ENCODE measurements at regions not wholly inside any gene's neighbourhood (a gene's known extent, or its start where the extent isn't known, plus 50 kb on each side); places are given as distances from the start of the nearest gene placed in this dataset.

- no peak for DNase-seq (ENCODE audit: low read depth in 3 of 3, low spot score in 1 of 3)
Measured at GRCh38 chr5:4963265-4963664, 176.9 kb upstream of the ADAMTS16 start.

GRCh38 chr5:4969351-4969750 lies 170.8 kb upstream of the ADAMTS16 start:
- no peak for DNase-seq (ENCODE audit: low read depth in 3 of 3, low spot score in 1 of 3)

DNA sequence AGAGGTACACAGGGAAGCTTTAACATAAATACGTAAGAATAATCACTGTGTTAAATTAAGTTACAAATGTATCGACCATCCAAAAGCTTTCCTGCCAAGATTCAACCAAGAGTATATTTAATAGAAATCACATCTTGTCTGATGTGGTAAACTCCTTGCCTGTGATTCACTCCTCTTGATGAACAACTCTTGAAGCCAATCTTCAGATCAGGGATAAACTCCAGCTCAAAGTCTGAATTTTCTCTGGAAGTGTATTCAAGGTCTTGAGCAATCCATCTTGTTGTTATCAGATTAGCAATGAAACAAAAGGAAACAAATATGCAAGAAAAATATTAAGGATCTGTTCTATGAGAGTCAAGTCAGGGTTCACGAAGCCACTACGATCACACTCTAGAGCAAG lies 170.0 kb upstream of the ADAMTS16 start:
- DNase-seq (ENCODE audit: low read depth in 3 of 3, low spot score in 1 of 3) = no peak

DNA sequence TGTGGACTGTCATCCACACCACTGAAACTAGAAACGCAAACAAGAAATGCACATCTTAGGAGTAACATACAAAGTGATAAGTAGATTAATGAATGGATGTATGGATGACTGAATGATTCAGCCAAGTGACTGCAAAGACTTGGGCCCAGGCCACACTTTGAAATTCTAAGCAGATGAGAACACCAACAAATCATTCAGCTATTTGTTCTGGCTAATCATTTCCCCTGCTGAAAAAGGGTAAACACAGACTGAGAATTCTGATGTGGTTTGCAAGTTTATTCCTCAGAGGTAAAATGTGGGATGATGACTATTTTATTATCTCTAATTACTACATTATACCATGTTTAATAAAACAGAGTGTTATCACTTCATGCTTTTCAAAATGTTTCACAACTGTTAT lies 163.2 kb upstream of the ADAMTS16 start:
- no peak for DNase-seq (ENCODE audit: low read depth in 3 of 3, low spot score in 1 of 3)

GRCh38 chr5:4977416-4978110 lies 162.6 kb upstream of the ADAMTS16 start:
- DNase-seq (ENCODE audit: low read depth in 3 of 3, low spot score in 1 of 3) = no peak

DNA sequence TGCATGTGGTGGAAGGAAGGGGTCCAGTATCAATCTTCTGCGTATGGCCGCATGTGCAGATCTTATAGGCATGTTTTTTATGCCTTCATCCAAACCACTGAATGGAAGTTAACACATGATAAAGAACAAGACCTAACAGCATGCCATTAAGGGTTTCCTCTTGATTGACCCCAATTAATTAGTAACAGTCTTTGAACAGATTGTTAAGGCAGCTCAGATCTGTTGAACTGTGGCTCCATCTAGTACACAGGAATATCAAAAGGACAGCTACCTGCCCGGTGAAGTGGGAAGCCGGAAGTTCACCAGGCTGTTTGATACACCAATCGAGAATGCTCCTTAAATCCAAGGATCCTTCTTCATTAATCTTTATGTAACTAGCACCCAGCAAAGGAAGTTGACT lies 159.9 kb upstream of the ADAMTS16 start:
- DNase-seq (ENCODE audit: low read depth in 3 of 3, low spot score in 1 of 3) = no peak

- no peak for DNase-seq (ENCODE audit: low read depth in 3 of 3, low spot score in 1 of 3)
Measured at GRCh38 chr5:4981608-4982007, 158.5 kb upstream of the ADAMTS16 start.

- DNase-seq (ENCODE audit: low read depth in 3 of 3, low spot score in 1 of 3) = no peak
Measured at GRCh38 chr5:4983701-4984100, 156.4 kb upstream of the ADAMTS16 start.

GRCh38 chr5:4984461-4984860 lies 155.7 kb upstream of the ADAMTS16 start:
- DNase-seq (ENCODE audit: low read depth in 3 of 3, low spot score in 1 of 3) = no peak

DNA sequence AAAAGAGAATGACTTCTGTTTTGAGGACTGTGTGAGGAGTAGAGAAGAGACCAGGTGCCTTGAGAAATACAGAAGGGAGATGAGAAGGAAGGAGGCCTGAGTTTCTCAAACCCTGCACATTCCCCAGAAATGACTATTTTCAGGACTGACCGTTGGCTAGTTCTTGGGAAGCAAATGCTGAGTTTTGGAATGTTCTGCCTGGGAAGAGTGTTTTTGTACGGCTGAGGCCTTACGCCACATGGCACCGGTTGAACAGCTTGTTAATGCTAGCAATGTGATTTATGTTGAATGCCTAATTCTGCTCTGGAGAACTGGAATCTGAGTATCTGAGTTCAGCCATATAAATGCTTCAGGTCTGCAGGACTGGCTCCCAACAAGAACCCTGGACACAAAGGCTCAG lies 152.7 kb upstream of the ADAMTS16 start:
- DNase-seq (ENCODE audit: low read depth in 3 of 3, low spot score in 1 of 3) = no peak

GRCh38 chr5:4989118-4989517 lies 151.0 kb upstream of the ADAMTS16 start:
- DNase-seq (ENCODE audit: low read depth in 3 of 3, low spot score in 1 of 3) = no peak

DNA sequence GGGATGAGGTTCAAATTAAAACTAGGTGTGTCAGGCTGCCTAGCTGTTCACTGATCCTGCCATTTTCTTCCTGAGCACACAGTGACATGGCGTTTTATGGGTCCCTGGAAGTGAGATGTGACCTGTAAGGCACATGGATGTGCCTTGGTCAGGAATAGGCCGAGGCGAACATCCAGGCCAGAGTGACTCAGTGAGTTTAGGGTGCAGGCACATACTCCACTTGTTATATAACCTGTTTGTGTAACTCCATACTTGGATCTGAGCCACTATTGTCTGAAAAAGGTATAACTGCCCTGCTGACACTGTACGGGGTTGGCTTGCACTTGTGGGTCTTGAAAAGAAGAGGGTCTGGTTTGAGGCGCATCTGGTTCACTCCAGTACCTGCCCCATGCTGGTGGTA lies 150.1 kb upstream of the ADAMTS16 start:
- DNase-seq (ENCODE audit: low read depth in 3 of 3, low spot score in 1 of 3) = no peak

DNA sequence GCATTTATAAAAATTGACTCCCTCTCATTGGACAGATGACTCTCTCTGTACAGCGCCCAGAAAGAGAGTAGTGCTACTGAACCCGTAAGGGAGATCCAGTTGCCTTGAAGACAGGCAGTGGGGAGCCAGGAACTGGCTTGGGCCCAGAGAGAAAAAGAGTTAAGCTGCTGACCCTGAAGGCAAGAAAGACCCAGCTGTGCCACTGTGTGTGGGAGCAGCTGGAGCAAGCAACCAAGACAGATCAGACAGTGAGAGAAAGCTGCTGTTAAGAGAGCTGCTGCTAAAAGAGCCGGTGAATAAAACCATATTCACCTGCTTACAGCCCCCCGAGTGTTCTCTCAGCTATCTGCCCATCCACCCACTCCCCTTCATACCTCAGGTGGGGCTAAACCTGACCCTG lies 149.7 kb upstream of the ADAMTS16 start:
- no peak for DNase-seq (ENCODE audit: low read depth in 3 of 3, low spot score in 1 of 3)

DNA sequence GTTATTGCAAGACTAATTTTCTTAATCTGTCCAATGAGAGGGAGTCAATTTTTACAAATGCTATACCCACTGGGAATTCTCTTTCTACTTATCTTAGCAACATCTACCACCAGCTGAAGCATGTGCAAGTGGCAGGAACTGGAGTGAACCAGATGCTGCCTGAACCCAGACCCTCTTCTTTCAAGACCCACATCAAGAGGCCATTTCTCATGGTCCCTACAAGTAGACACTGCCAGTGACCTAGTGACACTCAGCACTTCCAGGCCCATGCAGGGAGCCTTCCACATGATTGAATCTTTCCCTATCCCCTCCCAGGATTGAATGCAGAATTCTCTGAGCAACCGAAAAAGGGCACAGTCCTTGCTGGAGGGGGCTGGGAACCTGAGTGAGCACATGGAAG lies 148.2 kb upstream of the ADAMTS16 start:
- DNase-seq (ENCODE audit: low read depth in 3 of 3, low spot score in 1 of 3) = no peak

- no peak for DNase-seq (ENCODE audit: low read depth in 3 of 3, low spot score in 1 of 3)
Measured at GRCh38 chr5:4995014-4995413, 145.1 kb upstream of the ADAMTS16 start.

DNA sequence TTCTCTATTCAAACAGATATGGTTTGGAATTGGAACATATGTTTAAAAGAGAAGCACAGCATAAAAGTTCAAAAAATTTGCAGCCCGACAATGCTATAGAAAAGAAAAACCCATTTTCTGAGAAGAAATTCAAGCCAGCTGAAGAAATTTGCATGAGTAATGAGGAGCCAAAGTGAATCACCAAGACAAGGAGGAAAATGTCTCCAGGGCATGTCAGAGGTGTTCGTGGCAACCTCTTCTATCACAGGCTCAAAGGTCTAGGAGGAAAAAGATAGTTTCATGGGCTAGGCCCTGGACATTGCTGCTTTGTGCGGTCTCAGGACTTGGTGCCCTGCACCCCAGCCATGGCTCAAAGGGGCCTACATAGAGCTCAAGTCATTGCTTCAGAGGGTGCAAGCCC lies 134.8 kb upstream of the ADAMTS16 start:
- DNase-seq (ENCODE audit: low read depth in 3 of 3, low spot score in 1 of 3) = no peak

- no peak for DNase-seq (ENCODE audit: low read depth in 3 of 3, low spot score in 1 of 3)
Measured at GRCh38 chr5:5006548-5006947, 133.6 kb upstream of the ADAMTS16 start.

DNA sequence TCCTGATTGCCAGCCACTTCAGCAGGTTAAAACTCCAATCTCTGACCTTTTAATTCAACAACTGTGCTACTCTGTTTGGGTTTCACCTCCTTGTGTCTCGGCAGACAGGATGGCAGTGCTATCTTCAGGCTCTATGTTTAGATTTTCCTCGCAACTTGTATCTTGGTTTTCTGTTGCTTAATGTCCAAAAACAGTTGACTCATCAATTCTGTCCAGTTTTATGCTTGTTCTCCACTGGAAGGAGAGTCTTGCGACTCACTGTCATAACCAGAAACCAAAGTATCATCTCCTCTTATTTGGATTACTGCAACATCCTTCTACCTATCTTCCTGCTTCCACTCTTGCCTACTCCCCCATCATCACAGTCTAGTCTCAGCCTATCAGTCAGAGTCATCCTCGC lies 130.9 kb upstream of the ADAMTS16 start:
- DNase-seq (ENCODE audit: low read depth in 3 of 3, low spot score in 1 of 3) = no peak

DNA sequence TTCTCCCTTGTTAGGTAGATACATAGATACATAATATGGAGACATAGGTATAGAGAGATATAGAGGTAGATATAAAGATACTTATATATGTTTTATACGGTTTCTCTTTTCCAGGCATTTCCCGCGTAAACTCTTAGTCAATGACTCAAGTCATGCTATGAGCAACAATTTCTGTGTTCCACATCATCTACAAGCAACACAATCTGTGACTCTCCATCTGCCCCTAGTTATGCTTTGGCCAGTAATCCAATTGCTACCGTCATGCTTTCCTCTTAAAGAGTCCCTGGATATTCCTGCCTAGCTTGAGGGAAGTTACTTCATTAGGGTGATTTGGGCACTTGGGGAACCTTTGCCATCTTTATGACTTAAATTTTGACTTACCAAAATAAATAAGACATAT lies 129.0 kb upstream of the ADAMTS16 start:
- no peak for DNase-seq (ENCODE audit: low read depth in 3 of 3, low spot score in 1 of 3)

DNA sequence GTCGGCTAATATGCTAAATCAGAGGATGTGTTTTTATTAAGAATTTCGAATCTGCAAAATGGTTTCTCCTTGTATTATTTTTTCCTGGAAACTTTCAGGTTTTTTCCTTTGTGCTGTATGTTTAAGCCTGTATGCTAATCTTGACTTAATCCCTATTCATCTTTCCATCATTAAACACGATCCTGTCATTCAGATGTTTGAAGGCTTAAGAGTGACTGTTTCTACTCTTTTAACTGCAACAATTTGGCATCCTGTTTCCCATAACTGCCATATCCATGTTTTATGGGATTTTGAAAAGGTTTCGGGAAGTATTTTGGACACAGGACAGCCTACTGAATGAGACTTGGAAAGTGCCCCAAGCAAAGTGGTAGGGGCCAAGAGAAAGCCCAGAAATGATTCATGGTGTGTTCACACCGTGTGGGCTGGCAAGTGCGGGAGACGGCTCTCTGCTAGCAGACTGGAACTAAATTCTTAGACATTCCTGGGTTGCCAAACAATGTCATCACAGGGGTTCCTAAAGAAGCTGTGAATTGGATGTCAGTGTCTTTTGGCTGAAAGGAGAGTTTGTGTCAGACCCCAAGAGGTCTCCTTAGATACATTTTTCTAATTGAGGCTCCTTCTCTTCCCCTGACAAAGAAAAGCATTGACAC lies 125.4 kb upstream of the ADAMTS16 start:
- DNase-seq (ENCODE audit: low read depth in 3 of 3, low spot score in 1 of 3) = no peak

DNA sequence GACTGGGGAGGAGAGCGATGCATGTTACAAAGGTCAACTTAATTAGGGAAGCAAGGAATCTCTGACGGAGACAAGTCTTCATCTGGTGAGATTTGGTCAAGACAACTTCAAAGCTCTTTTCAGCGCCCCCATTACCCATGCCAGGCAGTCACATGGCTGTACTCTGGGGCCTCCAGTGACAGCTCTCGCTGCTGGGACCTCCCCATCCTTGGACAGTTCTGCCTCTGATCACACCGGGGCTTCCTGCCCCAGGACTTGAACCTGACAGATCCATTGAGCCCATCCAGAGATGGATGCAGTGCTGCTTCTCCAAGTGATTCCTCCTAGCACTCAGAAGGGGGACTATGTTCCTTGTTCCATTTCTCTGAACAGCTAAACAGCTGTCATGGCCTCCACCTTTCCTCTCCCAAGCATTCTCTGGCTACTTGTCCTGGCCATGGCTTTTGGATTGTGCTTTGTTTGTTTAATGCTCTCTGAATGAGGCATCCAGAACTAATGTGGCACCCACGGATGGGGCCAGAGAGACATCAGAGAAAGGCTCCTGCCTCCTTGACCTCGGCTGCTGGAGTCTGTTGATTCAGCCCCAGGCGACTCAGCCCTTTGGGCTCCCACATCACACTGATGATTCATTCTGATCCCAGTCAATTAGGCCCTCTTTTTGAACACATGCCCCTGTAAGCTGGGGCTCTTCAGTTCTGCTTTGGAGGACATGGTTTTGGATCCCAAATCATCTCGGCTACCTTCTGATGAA lies 122.1 kb upstream of the ADAMTS16 start:
- no peak for DNase-seq (ENCODE audit: low read depth in 3 of 3, low spot score in 1 of 3)

- DNase-seq (ENCODE audit: low read depth in 3 of 3, low spot score in 1 of 3) = no peak
Measured at GRCh38 chr5:5018578-5018970, 121.6 kb upstream of the ADAMTS16 start.
